Fibroblast of villous mesenchyme (primary cell): ENCODE measurements at regions not wholly inside any gene's neighbourhood (a gene's known extent, or its start where the extent isn't known, plus 50 kb on each side); places are given as distances from the start of the nearest gene placed in this dataset.

Experiments used
- DNase-seq: peaks from one replicate; pipeline ENCODE4 v3.0.0-alpha.2; 2010; ENCODE audit warnings: low read depth
- H3K4me3 ChIP-seq: 2 replicates; pipeline ENCODE4 v1.5.1; 2011; ENCODE audit warnings: low read depth, mild to moderate bottlenecking, low read length
- TF ChIP-seq, protein P1 (sequence below): IDR thresholded peaks from 2 replicates; pipeline ENCODE4 v1.5.1; 2012; ENCODE audit warnings: low read depth, mild to moderate bottlenecking, low read length; ENCODE audit not compliant: insufficient read depth

DNA sequence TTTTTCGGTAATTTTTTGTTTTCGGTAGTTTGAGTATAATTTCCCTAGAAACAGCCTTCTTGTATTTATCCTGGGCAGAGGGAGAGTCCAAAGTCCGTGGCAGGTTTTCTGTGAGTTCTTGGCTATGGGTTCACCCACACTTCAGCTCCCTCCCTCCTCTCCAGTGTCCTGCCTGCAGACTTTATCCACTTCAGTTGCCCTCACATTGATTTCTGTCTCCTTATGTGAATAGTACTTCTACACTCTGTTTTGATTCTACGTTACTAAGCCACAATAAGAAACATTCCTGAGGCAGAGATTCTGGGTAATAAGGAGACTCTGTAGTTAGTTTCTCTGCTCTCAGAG, 868.6 kb downstream of the METTL15 start:
- TF ChIP-seq, protein P1, sequence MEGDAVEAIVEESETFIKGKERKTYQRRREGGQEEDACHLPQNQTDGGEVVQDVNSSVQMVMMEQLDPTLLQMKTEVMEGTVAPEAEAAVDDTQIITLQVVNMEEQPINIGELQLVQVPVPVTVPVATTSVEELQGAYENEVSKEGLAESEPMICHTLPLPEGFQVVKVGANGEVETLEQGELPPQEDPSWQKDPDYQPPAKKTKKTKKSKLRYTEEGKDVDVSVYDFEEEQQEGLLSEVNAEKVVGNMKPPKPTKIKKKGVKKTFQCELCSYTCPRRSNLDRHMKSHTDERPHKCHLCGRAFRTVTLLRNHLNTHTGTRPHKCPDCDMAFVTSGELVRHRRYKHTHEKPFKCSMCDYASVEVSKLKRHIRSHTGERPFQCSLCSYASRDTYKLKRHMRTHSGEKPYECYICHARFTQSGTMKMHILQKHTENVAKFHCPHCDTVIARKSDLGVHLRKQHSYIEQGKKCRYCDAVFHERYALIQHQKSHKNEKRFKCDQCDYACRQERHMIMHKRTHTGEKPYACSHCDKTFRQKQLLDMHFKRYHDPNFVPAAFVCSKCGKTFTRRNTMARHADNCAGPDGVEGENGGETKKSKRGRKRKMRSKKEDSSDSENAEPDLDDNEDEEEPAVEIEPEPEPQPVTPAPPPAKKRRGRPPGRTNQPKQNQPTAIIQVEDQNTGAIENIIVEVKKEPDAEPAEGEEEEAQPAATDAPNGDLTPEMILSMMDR: no peak
- no peak for DNase-seq
- no peak overlapping the region for H3K4me3 ChIP-seq

DNA sequence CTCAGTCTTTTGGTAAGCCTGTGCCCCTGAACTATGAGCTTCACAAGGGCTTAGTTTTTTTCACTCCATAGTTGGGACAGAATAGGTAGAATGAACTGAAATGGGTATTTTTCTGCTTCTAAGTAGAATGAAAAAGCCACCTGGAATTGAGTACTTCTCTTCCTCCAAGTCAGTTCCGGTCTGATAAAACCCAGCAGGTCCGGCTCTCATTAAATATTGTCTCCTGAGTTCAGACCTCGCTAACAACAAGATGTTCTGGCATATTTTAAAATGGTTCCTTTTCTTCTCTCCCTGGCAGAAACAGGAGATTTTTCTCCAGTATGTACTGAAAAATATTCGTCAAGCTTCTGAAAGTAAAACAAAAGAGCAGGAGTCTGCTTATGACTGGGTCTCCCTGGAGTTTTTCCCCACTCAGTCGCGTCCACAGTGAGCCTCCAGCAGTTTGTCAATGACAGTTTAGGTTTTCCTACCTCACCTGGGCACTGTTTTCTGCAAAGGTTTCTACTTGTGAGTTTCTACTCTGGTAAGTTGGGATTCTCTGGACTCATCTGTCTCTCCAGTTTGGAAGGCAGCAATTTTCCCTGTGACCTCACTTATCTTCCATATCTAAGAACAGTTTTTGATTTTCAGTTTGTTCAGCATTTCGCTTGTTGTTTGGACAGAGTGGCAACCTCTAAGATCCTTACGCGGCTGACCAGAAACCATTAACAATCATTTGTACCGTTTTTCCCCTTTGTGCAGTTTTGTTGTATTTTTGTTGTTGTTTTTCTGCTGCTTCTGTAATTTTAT, 868.0 kb downstream of the METTL15 start:
- DNase-seq: no peak
- TF ChIP-seq, protein P1: no peak
- H3K4me3 ChIP-seq: no peak overlapping the region

DNA sequence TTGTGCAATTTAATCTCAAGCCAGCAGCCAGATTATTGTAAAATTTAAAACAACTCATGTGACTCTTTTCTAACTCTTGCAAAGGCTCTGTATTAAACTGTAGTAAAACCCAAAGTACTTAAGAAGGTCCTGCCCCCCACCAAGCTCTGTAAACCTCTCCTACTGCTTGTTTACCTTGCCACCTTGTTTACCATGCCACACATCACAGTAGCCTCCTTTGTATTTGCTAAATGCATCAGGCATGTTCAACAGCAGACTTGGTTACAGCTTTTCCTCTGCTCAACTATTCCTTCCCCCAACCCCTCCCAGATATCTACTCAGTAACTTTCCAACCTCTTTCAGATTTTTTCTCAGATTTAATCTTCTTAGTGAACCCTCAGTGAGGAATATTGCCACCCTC, 861.6 kb downstream of the METTL15 start:
- H3K4me3 ChIP-seq: no peak overlapping the region
- TF ChIP-seq, protein P1: no peak
- no peak for DNase-seq

DNA sequence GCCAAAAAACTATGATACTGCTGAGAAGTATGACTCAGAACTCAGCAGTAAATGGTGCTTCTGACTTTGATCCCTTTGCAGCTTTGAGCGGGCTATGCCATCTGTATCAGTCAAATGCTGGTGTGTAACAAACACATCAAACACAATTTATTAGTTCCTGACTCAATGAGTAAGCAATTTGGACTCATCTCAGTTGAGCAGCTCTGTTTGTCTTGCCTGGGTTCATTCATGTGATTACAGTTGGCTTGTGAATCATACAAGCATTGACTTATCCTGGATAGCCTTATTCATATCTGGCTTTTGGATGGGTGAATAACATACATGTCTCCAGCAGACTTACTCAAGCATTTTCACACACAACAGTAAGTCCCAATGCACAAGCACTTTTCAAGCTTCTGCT, 858.8 kb downstream of the METTL15 start:
- TF ChIP-seq, protein P1: no peak
- no peak overlapping the region for H3K4me3 ChIP-seq
- DNase-seq: no peak

DNA sequence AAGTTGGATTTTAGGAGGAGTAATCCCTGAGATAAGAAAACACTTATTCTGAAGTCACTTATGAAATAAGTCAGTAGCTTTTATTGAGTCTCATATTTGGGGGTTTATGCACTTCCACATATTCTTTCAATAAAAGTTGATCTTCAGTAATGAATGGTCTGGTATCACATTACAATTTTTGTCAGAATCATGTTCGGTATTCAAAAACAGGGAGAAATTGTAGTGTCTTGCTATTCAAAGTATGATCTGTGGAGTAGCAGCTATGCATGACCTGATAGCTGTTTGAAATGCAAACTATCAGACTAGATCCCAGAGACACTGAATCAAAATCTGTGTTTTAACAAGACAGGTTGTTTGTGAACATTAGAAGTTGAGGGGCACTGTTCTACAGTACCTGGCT, 857.6 kb downstream of the METTL15 start:
- H3K4me3 ChIP-seq: no peak overlapping the region
- TF ChIP-seq, protein P1: no peak
- no peak for DNase-seq

DNA sequence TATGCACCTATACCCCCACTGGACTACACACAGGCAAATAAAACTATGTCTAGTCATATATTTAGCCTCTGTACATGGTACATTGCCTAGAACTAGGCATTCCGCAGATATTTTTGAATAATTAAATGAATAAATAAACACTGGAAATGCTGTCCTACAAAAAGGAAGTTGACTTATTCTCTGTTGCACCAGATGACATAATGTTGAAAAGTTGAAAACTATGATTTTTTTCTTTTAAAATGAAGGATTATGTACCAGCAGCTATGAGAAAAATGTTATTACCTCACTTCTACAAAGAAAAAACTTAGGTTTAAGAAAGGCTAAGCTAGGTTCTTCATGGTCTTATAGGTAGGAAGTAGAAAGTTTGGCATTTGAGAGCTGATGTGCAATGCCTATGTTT, 856.6 kb downstream of the METTL15 start:
- H3K4me3 ChIP-seq: no peak overlapping the region
- no peak for DNase-seq
- TF ChIP-seq, protein P1: no peak

DNA sequence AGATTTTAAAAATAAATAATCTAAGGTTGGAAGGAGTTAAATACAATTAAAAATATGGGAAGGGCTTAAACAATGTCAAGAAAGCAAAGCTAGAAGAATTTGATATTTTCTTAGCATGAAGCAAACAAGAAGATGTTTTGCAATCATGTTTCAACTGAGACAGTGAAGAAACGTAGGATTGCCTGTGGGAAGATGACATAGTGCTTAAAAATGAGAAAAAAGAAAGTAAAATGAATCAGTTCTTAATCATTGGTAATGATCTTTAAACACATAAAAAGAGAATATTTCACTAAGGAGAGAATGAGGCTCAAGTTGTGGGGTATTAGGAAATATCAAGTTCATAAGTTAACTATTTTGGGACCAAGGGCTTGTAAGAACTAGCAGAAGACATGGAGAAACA, 855.0 kb downstream of the METTL15 start:
- TF ChIP-seq, protein P1: no peak
- DNase-seq: peak; percentile 55

More for the DNA sequence above, 855.0 kb downstream of the METTL15 start:
- H3K4me3 ChIP-seq: no peak overlapping the region
